ENCODE measurements at regions not wholly inside any gene's neighbourhood (a gene's known extent, or its start where the extent isn't known, plus 50 kb on each side); places are given as distances from the start of the nearest gene placed in this dataset.

GRCh38 chr1:22287273-22287672 lies 144.4 kb upstream of the WNT4 start:
- POLR2A ChIA-PET (ENCODE audit: partially characterized antibody) = no interaction called here
- intact Hi-C loops (cut with micrococcal nuclease) = no loop called here

GRCh38 chr1:22287946-22288520 lies 145.1 kb upstream of the WNT4 start:
- Mint-ChIP-seq H3K4me1 (no peaks in the 10 kb centered on the region), H3K36me3 (no peaks in the 10 kb centered on the region), H3K27ac (no peak overlapping the region), H3K9me3 (peaks cover 0 to 2% (median 0%) of the 10 kb centered on the region in 8 donors), H3K27me3 (peaks cover 15 to 20% of the 10 kb centered on the region in 2 donors), H3K4me3 (no peak overlapping the region)
- ChIA-PET CTCF (ENCODE audit: partially characterized antibody) (no interaction called here), POLR2A (ENCODE audit: partially characterized antibody) (no interaction called here)
- no peak for DNase-seq
- Histone ChIP-seq H3K27ac (ENCODE audit: low read depth, low read length) (no peak overlapping the region), H3K4me3 (ENCODE audit: low read length in 2 of 2) (no peak overlapping the region), H3K9me3 (ENCODE audit: control insufficient read depth in 1 of 2, low read length in 2 of 2) (no peaks in the 10 kb centered on the region), H3K27me3 (ENCODE audit: insufficient read depth, low read length) (no peaks in the 10 kb centered on the region), H3K4me1 (ENCODE audit: insufficient read depth, low read length) (no peaks in the 10 kb centered on the region), H3K36me3 (ENCODE audit: insufficient read depth, low read length) (no peaks in the 10 kb centered on the region)
- intact Hi-C loops (cut with micrococcal nuclease) = no loop called here

More at GRCh38 chr1:22287273-22287672, 144.4 kb upstream of the WNT4 start:
- no peak overlapping the region for H3K4me3 Mint-ChIP-seq
- H3K9me3 ChIP-seq (ENCODE audit: control insufficient read depth in 1 of 2, low read length in 2 of 2) = no peaks in the 10 kb centered on the region
- no peak overlapping the region for H3K27ac ChIP-seq (ENCODE audit: low read depth, low read length)
- no peaks in the 10 kb centered on the region for H3K27me3 ChIP-seq (ENCODE audit: insufficient read depth, low read length)
- DNase-seq = no peak
- peaks cover 17 to 19% of the 10 kb centered on the region in 2 donors for H3K27me3 Mint-ChIP-seq
- H3K4me1 ChIP-seq (ENCODE audit: insufficient read depth, low read length) = no peaks in the 10 kb centered on the region
- no peak overlapping the region for H3K4me3 ChIP-seq (ENCODE audit: low read length in 2 of 2)
- peaks cover 0 to 2% (median 0%) of the 10 kb centered on the region in 8 donors for H3K9me3 Mint-ChIP-seq
- H3K36me3 ChIP-seq (ENCODE audit: insufficient read depth, low read length) = no peaks in the 10 kb centered on the region
- no peaks in the 10 kb centered on the region for H3K4me1 Mint-ChIP-seq
- CTCF ChIA-PET (ENCODE audit: partially characterized antibody) = no interaction called here
- H3K36me3 Mint-ChIP-seq = no peaks in the 10 kb centered on the region
- no peak overlapping the region for H3K27ac Mint-ChIP-seq

GRCh38 chr1:22288593-22289241 lies 145.8 kb upstream of the WNT4 start:
- Histone ChIP-seq H3K36me3 (ENCODE audit: insufficient read depth, low read length) (no peaks in the 10 kb centered on the region), H3K27ac (ENCODE audit: low read depth, low read length) (no peak overlapping the region), H3K27me3 (ENCODE audit: insufficient read depth, low read length) (no peaks in the 10 kb centered on the region), H3K4me1 (ENCODE audit: insufficient read depth, low read length) (no peaks in the 10 kb centered on the region), H3K9me3 (ENCODE audit: control insufficient read depth in 1 of 2, low read length in 2 of 2) (no peaks in the 10 kb centered on the region), H3K4me3 (ENCODE audit: low read length in 2 of 2) (no peak overlapping the region)
- Mint-ChIP-seq H3K27ac (no peak overlapping the region), H3K4me1 (no peaks in the 10 kb centered on the region), H3K4me3 (no peak overlapping the region), H3K27me3 (peaks cover 17 to 21% of the 10 kb centered on the region in 2 donors), H3K9me3 (peaks cover 0 to 2% (median 0%) of the 10 kb centered on the region in 8 donors), H3K36me3 (no peaks in the 10 kb centered on the region)
- intact Hi-C loops (cut with micrococcal nuclease) = no loop called here
- ChIA-PET CTCF (ENCODE audit: partially characterized antibody) (no interaction called here), POLR2A (ENCODE audit: partially characterized antibody) (no interaction called here)
- no peak for DNase-seq

GRCh38 chr1:22289307-22289995 lies 146.6 kb upstream of the WNT4 start:
- Histone ChIP-seq H3K27me3 (ENCODE audit: insufficient read depth, low read length) (no peaks in the 10 kb centered on the region), H3K9me3 (ENCODE audit: control insufficient read depth in 1 of 2, low read length in 2 of 2) (no peaks in the 10 kb centered on the region), H3K4me1 (ENCODE audit: insufficient read depth, low read length) (no peaks in the 10 kb centered on the region), H3K4me3 (ENCODE audit: low read length in 2 of 2) (no peak overlapping the region), H3K36me3 (ENCODE audit: insufficient read depth, low read length) (no peaks in the 10 kb centered on the region), H3K27ac (ENCODE audit: low read depth, low read length) (no peak overlapping the region)
- intact Hi-C loops (cut with micrococcal nuclease) = no loop called here
- Mint-ChIP-seq H3K36me3 (peaks cover 0 to 4% of the 10 kb centered on the region in 2 donors), H3K4me1 (no peaks in the 10 kb centered on the region), H3K27me3 (peaks cover 15 to 21% of the 10 kb centered on the region in 2 donors), H3K4me3 (no peak overlapping the region), H3K27ac (no peak overlapping the region), H3K9me3 (peaks cover 0 to 9% (median 2%) of the 10 kb centered on the region in 8 donors)
- CTCF ChIA-PET (ENCODE audit: partially characterized antibody) = no interaction called here
- DNase-seq = no peak
- POLR2A ChIA-PET (ENCODE audit: partially characterized antibody) = no interaction called here

GRCh38 chr1:22290157-22290556 lies 147.3 kb upstream of the WNT4 start:
- H3K4me1 ChIP-seq (ENCODE audit: insufficient read depth, low read length) = no peaks in the 10 kb centered on the region
- Mint-ChIP-seq H3K4me1 (no peaks in the 10 kb centered on the region), H3K9me3 (peaks cover 0 to 9% (median 2%) of the 10 kb centered on the region in 8 donors), H3K27me3 (peaks cover 13 to 21% of the 10 kb centered on the region in 2 donors), H3K4me3 (no peak overlapping the region), H3K27ac (no peak overlapping the region), H3K36me3 (peaks cover 0 to 4% of the 10 kb centered on the region in 2 donors)
- intact Hi-C loops (cut with micrococcal nuclease) = no loop called here
- CTCF ChIA-PET (ENCODE audit: partially characterized antibody) = no interaction called here
- DNase-seq = no peak
- H3K4me3 ChIP-seq (ENCODE audit: low read length in 2 of 2) = no peak overlapping the region
- no peaks in the 10 kb centered on the region for H3K9me3 ChIP-seq (ENCODE audit: control insufficient read depth in 1 of 2, low read length in 2 of 2)
- POLR2A ChIA-PET (ENCODE audit: partially characterized antibody) = no interaction called here
- no peaks in the 10 kb centered on the region for H3K36me3 ChIP-seq (ENCODE audit: insufficient read depth, low read length)
- no peaks in the 10 kb centered on the region for H3K27me3 ChIP-seq (ENCODE audit: insufficient read depth, low read length)
- H3K27ac ChIP-seq (ENCODE audit: low read depth, low read length) = no peak overlapping the region

- no peak overlapping the region for H3K4me3 Mint-ChIP-seq
- H3K27me3 Mint-ChIP-seq = peaks cover 16 to 21% of the 10 kb centered on the region in 2 donors
- Histone ChIP-seq H3K36me3 (ENCODE audit: insufficient read depth, low read length) (no peaks in the 10 kb centered on the region), H3K27me3 (ENCODE audit: insufficient read depth, low read length) (no peaks in the 10 kb centered on the region), H3K4me3 (ENCODE audit: low read length in 2 of 2) (no peak overlapping the region), H3K27ac (ENCODE audit: low read depth, low read length) (no peak overlapping the region), H3K4me1 (ENCODE audit: insufficient read depth, low read length) (no peaks in the 10 kb centered on the region), H3K9me3 (ENCODE audit: control insufficient read depth in 1 of 2, low read length in 2 of 2) (no peaks in the 10 kb centered on the region)
- no peak for DNase-seq
- H3K27ac Mint-ChIP-seq = no peak overlapping the region
- H3K9me3 Mint-ChIP-seq = peaks cover 0 to 9% (median 2%) of the 10 kb centered on the region in 8 donors
- H3K36me3 Mint-ChIP-seq = peaks cover 0 to 4% of the 10 kb centered on the region in 2 donors
- ChIA-PET CTCF (ENCODE audit: partially characterized antibody) (no interaction called here), POLR2A (ENCODE audit: partially characterized antibody) (no interaction called here)
- intact Hi-C loops (cut with micrococcal nuclease) = no loop called here
- H3K4me1 Mint-ChIP-seq = no peaks in the 10 kb centered on the region
These were observed 147.7 kb upstream of the WNT4 start for GRCh38 chr1:22290611-22291010.

GRCh38 chr1:22291057-22291456 lies 148.2 kb upstream of the WNT4 start:
- no peaks in the 10 kb centered on the region for H3K36me3 ChIP-seq (ENCODE audit: insufficient read depth, low read length)
- Mint-ChIP-seq H3K9me3 (peaks cover 0 to 9% (median 2%) of the 10 kb centered on the region in 8 donors), H3K36me3 (peaks cover 0 to 4% of the 10 kb centered on the region in 2 donors), H3K27me3 (peaks cover 20 to 22% of the 10 kb centered on the region in 2 donors), H3K27ac (no peak overlapping the region), H3K4me1 (peaks cover 0 to 3% (median 0%) of the 10 kb centered on the region in 4 donors), H3K4me3 (no peak overlapping the region)
- no peaks in the 10 kb centered on the region for H3K9me3 ChIP-seq (ENCODE audit: control insufficient read depth in 1 of 2, low read length in 2 of 2)
- POLR2A ChIA-PET (ENCODE audit: partially characterized antibody) = no interaction called here
- no peaks in the 10 kb centered on the region for H3K27me3 ChIP-seq (ENCODE audit: insufficient read depth, low read length)
- CTCF ChIA-PET (ENCODE audit: partially characterized antibody) = no interaction called here
- no peak overlapping the region for H3K27ac ChIP-seq (ENCODE audit: low read depth, low read length)
- DNase-seq = no peak
- H3K4me3 ChIP-seq (ENCODE audit: low read length in 2 of 2) = no peak overlapping the region
- no peaks in the 10 kb centered on the region for H3K4me1 ChIP-seq (ENCODE audit: insufficient read depth, low read length)
- intact Hi-C loops (cut with micrococcal nuclease) = no loop called here

All from CD4-positive, alpha-beta memory T cell (primary cell).